ENCODE measurements at regions not wholly inside any gene's neighbourhood (a gene's known extent, or its start where the extent isn't known, plus 50 kb on each side); places are given as distances from the start of the nearest gene placed in this dataset.

DNA sequence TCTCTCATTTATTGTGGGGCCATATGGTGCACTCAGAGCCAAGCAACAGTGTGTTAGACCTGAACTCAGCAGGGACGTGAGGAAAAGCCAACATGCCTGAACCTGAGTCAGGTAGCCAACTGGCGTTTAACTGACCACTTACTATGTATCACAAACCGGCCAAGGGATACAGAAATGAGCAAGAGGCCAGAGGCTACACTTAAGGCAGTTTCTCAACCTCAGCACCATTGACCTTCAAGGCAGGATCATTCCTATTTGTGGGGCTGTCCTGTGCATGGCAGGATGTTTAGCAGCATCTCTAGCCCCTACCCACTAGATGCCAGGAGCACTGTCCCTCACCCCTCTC is 103.5 kb upstream of the NANOS1 start:
- ATAC-seq = no peak
- ChIA-PET CTCF (no interaction called here), POLR2A (no interaction called here)
- no peak for DNase-seq (ENCODE audit: low read depth in 1 of 2, low spot score in 1 of 2)
- TF ChIP-seq ZFP36 (IDR thresholded peaks at IDR 0.05; ENCODE audit: borderline replicate concordance, partially characterized antibody) = no peak
- no peak for TF ChIP-seq ZNF302 (CRISPR knock-in tag; IDR thresholded peaks at IDR 0.05)
- TF ChIP-seq HEYL (CRISPR knock-in tag; IDR thresholded peaks at IDR 0.05) = no peak
- TF ChIP-seq SMC3 (IDR thresholded peaks at IDR 0.05) = no peak
- TF ChIP-seq EHF (CRISPR knock-in tag; IDR thresholded peaks at IDR 0.05) = no peak
- TF ChIP-seq, protein P1, sequence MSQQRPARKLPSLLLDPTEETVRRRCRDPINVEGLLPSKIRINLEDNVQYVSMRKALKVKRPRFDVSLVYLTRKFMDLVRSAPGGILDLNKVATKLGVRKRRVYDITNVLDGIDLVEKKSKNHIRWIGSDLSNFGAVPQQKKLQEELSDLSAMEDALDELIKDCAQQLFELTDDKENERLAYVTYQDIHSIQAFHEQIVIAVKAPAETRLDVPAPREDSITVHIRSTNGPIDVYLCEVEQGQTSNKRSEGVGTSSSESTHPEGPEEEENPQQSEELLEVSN (IDR thresholded peaks at IDR 0.05; ENCODE audit: borderline replicate concordance, low read depth) = no peak
- TF ChIP-seq BHLHE40 (IDR thresholded peaks at IDR 0.05; ENCODE audit: low read depth, low read length) = no peak
- no peak for TF ChIP-seq ZC3H11A (IDR thresholded peaks at IDR 0.05)
- TF ChIP-seq, protein P2, sequence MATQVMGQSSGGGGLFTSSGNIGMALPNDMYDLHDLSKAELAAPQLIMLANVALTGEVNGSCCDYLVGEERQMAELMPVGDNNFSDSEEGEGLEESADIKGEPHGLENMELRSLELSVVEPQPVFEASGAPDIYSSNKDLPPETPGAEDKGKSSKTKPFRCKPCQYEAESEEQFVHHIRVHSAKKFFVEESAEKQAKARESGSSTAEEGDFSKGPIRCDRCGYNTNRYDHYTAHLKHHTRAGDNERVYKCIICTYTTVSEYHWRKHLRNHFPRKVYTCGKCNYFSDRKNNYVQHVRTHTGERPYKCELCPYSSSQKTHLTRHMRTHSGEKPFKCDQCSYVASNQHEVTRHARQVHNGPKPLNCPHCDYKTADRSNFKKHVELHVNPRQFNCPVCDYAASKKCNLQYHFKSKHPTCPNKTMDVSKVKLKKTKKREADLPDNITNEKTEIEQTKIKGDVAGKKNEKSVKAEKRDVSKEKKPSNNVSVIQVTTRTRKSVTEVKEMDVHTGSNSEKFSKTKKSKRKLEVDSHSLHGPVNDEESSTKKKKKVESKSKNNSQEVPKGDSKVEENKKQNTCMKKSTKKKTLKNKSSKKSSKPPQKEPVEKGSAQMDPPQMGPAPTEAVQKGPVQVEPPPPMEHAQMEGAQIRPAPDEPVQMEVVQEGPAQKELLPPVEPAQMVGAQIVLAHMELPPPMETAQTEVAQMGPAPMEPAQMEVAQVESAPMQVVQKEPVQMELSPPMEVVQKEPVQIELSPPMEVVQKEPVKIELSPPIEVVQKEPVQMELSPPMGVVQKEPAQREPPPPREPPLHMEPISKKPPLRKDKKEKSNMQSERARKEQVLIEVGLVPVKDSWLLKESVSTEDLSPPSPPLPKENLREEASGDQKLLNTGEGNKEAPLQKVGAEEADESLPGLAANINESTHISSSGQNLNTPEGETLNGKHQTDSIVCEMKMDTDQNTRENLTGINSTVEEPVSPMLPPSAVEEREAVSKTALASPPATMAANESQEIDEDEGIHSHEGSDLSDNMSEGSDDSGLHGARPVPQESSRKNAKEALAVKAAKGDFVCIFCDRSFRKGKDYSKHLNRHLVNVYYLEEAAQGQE (IDR thresholded peaks at IDR 0.05) = no peak
- no peaks in the 10 kb centered on the region for H3K4me1 ChIP-seq
- no peak overlapping the region for H3K27ac ChIP-seq
- H3K9me3 ChIP-seq = peaks cover 9% of the 10 kb centered on the region; the same call in 1 of the 3 replicates
- H3K4me3 ChIP-seq = no peak overlapping the region
- no peak for FAIRE-seq
- WGBS (ENCODE audit: missing lambda C conversion rate) = 44% methylated on average over 3 of the region's 3 CpGs
- H3K4me2 ChIP-seq = no peak overlapping the region

DNA sequence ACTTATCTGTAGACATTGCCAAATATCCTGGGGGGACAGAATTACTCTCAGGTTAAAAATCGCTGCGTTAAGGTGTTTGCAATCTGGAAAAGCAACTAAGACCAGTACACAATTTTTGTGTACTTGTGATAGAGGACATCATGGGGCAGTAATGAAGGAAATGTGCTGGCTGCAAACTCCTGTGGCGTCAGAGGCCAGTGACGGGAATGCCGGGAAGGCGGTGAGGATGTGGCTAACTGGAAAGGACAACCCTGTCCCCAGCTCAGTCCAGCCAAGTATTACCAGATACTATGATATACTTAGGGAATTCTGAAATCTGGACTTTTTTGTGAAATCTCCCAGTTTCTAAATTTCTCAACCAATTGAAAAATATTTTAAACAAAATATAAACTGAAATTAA is 103.1 kb upstream of the NANOS1 start:
- WGBS (ENCODE audit: missing lambda C conversion rate) = 95% methylated on average over 6 of the region's 6 CpGs
- Histone ChIP-seq H3K4me2 (no peak overlapping the region), H3K27ac (no peak overlapping the region), H3K4me3 (no peak overlapping the region), H3K9me3 (peaks cover 13% of the 10 kb centered on the region; the same call in 2 of the 3 replicates), H3K4me1 (no peaks in the 10 kb centered on the region)
- no peak for ATAC-seq
- FAIRE-seq = no peak
- CTCF ChIA-PET = no interaction called here
- no peak for DNase-seq (ENCODE audit: low read depth in 1 of 2, low spot score in 1 of 2)
- POLR2A ChIA-PET = no interaction called here
- TF ChIP-seq, protein P3, sequence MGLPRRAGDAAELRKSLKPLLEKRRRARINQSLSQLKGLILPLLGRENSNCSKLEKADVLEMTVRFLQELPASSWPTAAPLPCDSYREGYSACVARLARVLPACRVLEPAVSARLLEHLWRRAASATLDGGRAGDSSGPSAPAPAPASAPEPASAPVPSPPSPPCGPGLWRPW (IDR thresholded peaks at IDR 0.05) = no peak

DNA sequence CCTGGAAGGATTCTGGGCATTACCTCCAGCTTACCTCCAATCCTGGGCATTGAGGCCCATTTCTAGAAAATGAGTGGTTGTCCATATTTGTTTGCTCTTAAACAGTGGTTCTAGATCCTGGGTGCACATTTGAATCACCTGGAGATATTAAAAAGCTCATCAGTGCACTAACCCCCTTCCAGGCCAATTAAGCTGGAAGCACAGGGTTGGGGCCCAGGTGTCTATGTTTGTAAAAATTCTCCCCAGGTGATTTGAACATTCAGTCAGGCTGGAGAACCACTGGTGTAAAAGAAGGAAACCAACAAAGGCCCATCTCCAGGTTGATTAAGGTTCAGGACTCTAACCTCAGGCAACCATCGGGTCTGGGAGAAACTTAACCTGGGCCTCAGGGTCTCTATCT is 102.6 kb upstream of the NANOS1 start:
- TF ChIP-seq FOSB (CRISPR knock-in tag; IDR thresholded peaks at IDR 0.05) (no peak), NPAS2 (CRISPR knock-in tag; IDR thresholded peaks at IDR 0.05; ENCODE audit: borderline replicate concordance) (no peak), PHF8 (IDR thresholded peaks at IDR 0.05; ENCODE audit: borderline replicate concordance, low read depth) (no peak), CEBPB (IDR thresholded peaks at IDR 0.05) (no peak), EHMT2 (IDR thresholded peaks at IDR 0.05; ENCODE audit: low read depth) (no peak), SMC3 (IDR thresholded peaks at IDR 0.05) (no peak), RFX5 (IDR thresholded peaks at IDR 0.05) (no peak), ESRRA (IDR thresholded peaks at IDR 0.05; ENCODE audit: borderline replicate concordance, low read length) (no peak), NR3C1 (IDR thresholded peaks at IDR 0.05) (no peak), TP53 (CRISPR knock-in tag; IDR thresholded peaks at IDR 0.05) (no peak), NFE2L2 (conservative IDR thresholded peaks at IDR 0.05; ENCODE audit: low read length) (no peak), HEYL (CRISPR knock-in tag; IDR thresholded peaks at IDR 0.05) (no peak)
- TF ChIP-seq, protein P3 (IDR thresholded peaks at IDR 0.05) = no peak
- TF ChIP-seq, protein P1 (IDR thresholded peaks at IDR 0.05; ENCODE audit: borderline replicate concordance, low read depth) = no peak
- TF ChIP-seq, protein P4, sequence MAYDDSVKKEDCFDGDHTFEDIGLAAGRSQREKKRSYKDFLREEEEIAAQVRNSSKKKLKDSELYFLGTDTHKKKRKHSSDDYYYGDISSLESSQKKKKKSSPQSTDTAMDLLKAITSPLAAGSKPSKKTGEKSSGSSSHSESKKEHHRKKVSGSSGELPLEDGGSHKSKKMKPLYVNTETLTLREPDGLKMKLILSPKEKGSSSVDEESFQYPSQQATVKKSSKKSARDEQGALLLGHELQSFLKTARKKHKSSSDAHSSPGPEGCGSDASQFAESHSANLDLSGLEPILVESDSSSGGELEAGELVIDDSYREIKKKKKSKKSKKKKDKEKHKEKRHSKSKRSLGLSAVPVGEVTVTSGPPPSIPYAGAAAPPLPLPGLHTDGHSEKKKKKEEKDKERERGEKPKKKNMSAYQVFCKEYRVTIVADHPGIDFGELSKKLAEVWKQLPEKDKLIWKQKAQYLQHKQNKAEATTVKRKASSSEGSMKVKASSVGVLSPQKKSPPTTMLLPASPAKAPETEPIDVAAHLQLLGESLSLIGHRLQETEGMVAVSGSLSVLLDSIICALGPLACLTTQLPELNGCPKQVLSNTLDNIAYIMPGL (CRISPR knock-in tag; IDR thresholded peaks at IDR 0.05; ENCODE audit: borderline replicate concordance) = no peak
- peaks cover 18% of the 10 kb centered on the region for H3K9me3 ChIP-seq
- FAIRE-seq (no peak), DNase-seq (ENCODE audit: low read depth in 1 of 2, low spot score in 1 of 2) (no peak), ATAC-seq (no peak)
- no peak overlapping the region for H3K4me3 ChIP-seq
- no peak overlapping the region for H3K4me2 ChIP-seq
- 81% methylated on average over 1 of the region's 1 CpG for WGBS (ENCODE audit: missing lambda C conversion rate)
- H3K4me1 ChIP-seq = no peaks in the 10 kb centered on the region
- no peak overlapping the region for H3K27ac ChIP-seq
- ChIA-PET POLR2A (no interaction called here), CTCF (no interaction called here)
